CD14-positive monocyte (primary cell): ENCODE measurements at regions not wholly inside any gene's neighbourhood (a gene's known extent, or its start where the extent isn't known, plus 50 kb on each side); places are given as distances from the start of the nearest gene placed in this dataset.

Source experiments
- DNase-seq, 3 donors: peaks; one replicate each; pipeline ENCODE4 v3.0.0-alpha.2; 2011 to 2022
- H2AFZ ChIP-seq: 2 replicates; pipeline ENCODE4 v1.6.0; 2012; ENCODE audit warnings: mild to moderate bottlenecking, low read depth, low read length, inconsistent platforms; ENCODE audit not compliant: insufficient read depth, poor library complexity, severe bottlenecking
- H3K27ac ChIP-seq, 2 donors: 1 replicate in 1 of 2; 2 replicates in 1 of 2; pipeline ENCODE4 v1.5.1; 2012 to 2013; ENCODE audit warnings: low read length in 2 of 2, control low read depth in 1 of 2, inconsistent platforms in 1 of 2, low read depth in 1 of 2, mild to moderate bottlenecking in 1 of 2
- H3K27me3 ChIP-seq, 2 donors: one replicate each; pipeline versions ENCODE4 v1.6.0 to v1.6.1; 2011 to 2013; ENCODE audit warnings: low read length in 2 of 2; ENCODE audit not compliant: control insufficient read depth in 2 of 2, insufficient read depth in 2 of 2
- H3K36me3 ChIP-seq, 2 donors: replicated peaks in 1 of 2; 1 replicate in 1 of 2; 2 replicates in 1 of 2; pipeline versions ENCODE4 v1.5.1 to v1.6.1; 2012 to 2013; ENCODE audit warnings: low read length in 2 of 2, control low read depth in 1 of 2, inconsistent platforms in 1 of 2, mild to moderate bottlenecking in 1 of 2; ENCODE audit not compliant: insufficient read depth in 2 of 2, control insufficient read depth in 1 of 2
- H3K4me1 ChIP-seq, 2 donors: 1 replicate in 1 of 2; 2 replicates in 1 of 2; pipeline versions ENCODE4 v1.5.1 to v1.6.1; 2012 to 2013; ENCODE audit warnings: low read length in 2 of 2, control low read depth in 1 of 2, inconsistent platforms in 1 of 2, mild to moderate bottlenecking in 1 of 2, moderate library complexity in 1 of 2; ENCODE audit not compliant: insufficient read depth in 2 of 2, control insufficient read depth in 1 of 2
- H3K4me2 ChIP-seq: replicated peaks from 2 replicates; pipeline ENCODE3; 2012; ENCODE audit warnings: low read length, moderate library complexity, mild to moderate bottlenecking; ENCODE audit not compliant: poor library complexity, severe bottlenecking; ENCODE audit errors: extremely low read depth
- H3K4me3 ChIP-seq, 3 experiments: fragments of 200-600 bp in 1 of 3; sonication (generic) in 1 of 3; replicated peaks in 1 of 3; 1 replicate in 2 of 3; 2 replicates in 1 of 3; pipeline ENCODE4 v1.5.1; 2011 to 2013; ENCODE audit warnings: low read length in 3 of 3, mild to moderate bottlenecking in 3 of 3, control low read depth in 2 of 3, low read depth in 2 of 3, inconsistent platforms in 1 of 3, moderate library complexity in 1 of 3
- H3K79me2 ChIP-seq: 2 replicates; pipeline ENCODE4 v1.6.0; 2012; ENCODE audit warnings: mild to moderate bottlenecking, control low read depth, inconsistent platforms, low read length, moderate library complexity; ENCODE audit not compliant: insufficient read depth
- H3K9ac ChIP-seq: 2 replicates; pipeline ENCODE4 v1.6.0; 2017; ENCODE audit warnings: low read length, mild to moderate bottlenecking; ENCODE audit not compliant: insufficient read depth, poor library complexity, severe bottlenecking
- H3K9me3 ChIP-seq, 2 donors: replicated peaks in 1 of 2; 1 replicate in 1 of 2; 2 replicates in 1 of 2; pipeline versions ENCODE4 v1.5.1 to v1.6.1; 2012 to 2013; ENCODE audit warnings: low read length in 2 of 2, control low read depth in 1 of 2; ENCODE audit not compliant: control insufficient read depth in 1 of 2, insufficient read depth in 1 of 2
- H4K20me1 ChIP-seq: 2 replicates; pipeline ENCODE4 v1.6.0; 2012; ENCODE audit warnings: mild to moderate bottlenecking, low read length, control low read depth, moderate library complexity; ENCODE audit not compliant: insufficient read depth
- H3K27ac Mint-ChIP-seq, 7 donors: one replicate each; pipeline ENCODE4 v1.8.0; 2020; ENCODE audit warnings: mild to moderate bottlenecking in 7 of 7, mixed read lengths in 7 of 7, moderate library complexity in 6 of 7, inconsistent platforms in 2 of 7
- H3K27me3 Mint-ChIP-seq, 3 donors: one replicate each; pipeline ENCODE4 v1.8.0; 2021 to 2022; ENCODE audit warnings: low read depth in 3 of 3, mild to moderate bottlenecking in 3 of 3, mixed read lengths in 3 of 3, moderate library complexity in 3 of 3, inconsistent platforms in 1 of 3
- H3K36me3 Mint-ChIP-seq, 2 donors: one replicate each; pipeline ENCODE4 v1.8.0; 2020; ENCODE audit warnings: mixed read lengths in 2 of 2, inconsistent platforms in 1 of 2, mild to moderate bottlenecking in 1 of 2
- H3K4me1 Mint-ChIP-seq: one replicate; pipeline ENCODE4 v1.8.0; 2020; ENCODE audit warnings: mild to moderate bottlenecking, mixed read lengths
- H3K4me3 Mint-ChIP-seq, 2 donors: one replicate each; pipeline ENCODE4 v1.8.0; 2020; ENCODE audit warnings: mild to moderate bottlenecking in 2 of 2, mixed read lengths in 2 of 2, moderate library complexity in 1 of 2
- H3K9me3 Mint-ChIP-seq, 7 donors: one replicate each; pipeline ENCODE4 v1.8.0; 2020 to 2022; ENCODE audit warnings: mixed read lengths in 7 of 7, mild to moderate bottlenecking in 6 of 7, moderate library complexity in 6 of 7, inconsistent platforms in 2 of 7
- WGBS: methylation state at CpG from one replicate; pipeline ENCODE4 v1.1.5; 2013; ENCODE audit warnings: missing lambda C conversion rate; ENCODE audit not compliant: insufficient coverage; 5-methylcytosine and 5-hydroxymethylcytosine counted together
- intact Hi-C, 2 donors: fragments of 100-400 bp; cut with micrococcal nuclease; formaldehyde crosslinking; loops; one replicate each; pipeline versions ENCODE4 v1.15.0 to v1.15.1; 2023
- TF ChIP-seq, protein P1 (sequence below): fragments of 200-600 bp; IDR thresholded peaks from one replicate; pipeline ENCODE4 v1.8.0; 2022; ENCODE audit warnings: antibody characterized with exemption, mild to moderate bottlenecking

DNA sequence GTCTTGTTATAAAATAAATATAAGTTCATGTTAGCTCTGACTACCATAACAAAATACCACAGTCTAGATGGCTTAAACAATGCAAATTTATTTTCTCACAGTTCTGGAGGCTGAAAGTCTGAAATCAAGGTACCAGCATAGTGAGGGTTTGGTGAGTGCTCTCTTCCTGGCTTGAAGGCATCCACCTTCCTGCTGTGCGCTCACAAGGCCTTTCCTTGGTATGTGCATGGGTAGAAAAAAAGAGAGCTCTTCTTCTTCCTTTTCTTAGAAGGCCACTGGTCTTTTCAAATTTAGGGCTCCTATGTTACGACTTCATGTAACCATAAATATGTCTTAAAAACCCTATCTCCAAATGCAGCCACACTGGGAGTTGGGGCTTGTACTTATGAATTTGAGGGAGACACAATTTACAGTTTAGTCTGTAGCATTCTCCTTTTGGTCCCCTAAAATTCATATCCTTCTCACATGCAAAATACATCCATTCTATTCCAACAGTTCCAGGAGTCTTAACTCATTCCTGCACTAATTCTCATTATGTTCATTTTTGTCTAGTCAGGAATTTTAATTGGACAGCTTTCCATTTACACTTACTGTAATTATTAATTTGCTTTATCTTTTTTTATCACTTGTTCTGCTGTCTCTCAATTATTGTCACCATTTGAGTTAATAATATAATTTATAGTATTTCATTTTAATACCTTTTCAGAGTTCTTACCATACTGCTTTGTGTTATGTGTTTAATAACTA, 381.9 kb upstream of the EPHA7 start:
- no peaks in the 10 kb centered on the region for H3K4me1 Mint-ChIP-seq
- Histone ChIP-seq H3K4me2 (no peak overlapping the region), H3K4me3 (no peak overlapping the region), H3K79me2 (no peaks in the 10 kb centered on the region), H4K20me1 (no peaks in the 10 kb centered on the region), H3K4me1 (no peaks in the 10 kb centered on the region), H2AFZ (no peak overlapping the region), H3K27me3 (no peaks in the 10 kb centered on the region), H3K36me3 (no peaks in the 10 kb centered on the region), H3K9me3 (no peaks in the 10 kb centered on the region), H3K9ac (no peak overlapping the region), H3K27ac (no peak overlapping the region)
- intact Hi-C loops: no loop called here
- H3K9me3 Mint-ChIP-seq: peaks cover 0 to 3% (median 0%) of the 10 kb centered on the region in 7 donors
- DNase-seq: no peak
- TF ChIP-seq, protein P1, sequence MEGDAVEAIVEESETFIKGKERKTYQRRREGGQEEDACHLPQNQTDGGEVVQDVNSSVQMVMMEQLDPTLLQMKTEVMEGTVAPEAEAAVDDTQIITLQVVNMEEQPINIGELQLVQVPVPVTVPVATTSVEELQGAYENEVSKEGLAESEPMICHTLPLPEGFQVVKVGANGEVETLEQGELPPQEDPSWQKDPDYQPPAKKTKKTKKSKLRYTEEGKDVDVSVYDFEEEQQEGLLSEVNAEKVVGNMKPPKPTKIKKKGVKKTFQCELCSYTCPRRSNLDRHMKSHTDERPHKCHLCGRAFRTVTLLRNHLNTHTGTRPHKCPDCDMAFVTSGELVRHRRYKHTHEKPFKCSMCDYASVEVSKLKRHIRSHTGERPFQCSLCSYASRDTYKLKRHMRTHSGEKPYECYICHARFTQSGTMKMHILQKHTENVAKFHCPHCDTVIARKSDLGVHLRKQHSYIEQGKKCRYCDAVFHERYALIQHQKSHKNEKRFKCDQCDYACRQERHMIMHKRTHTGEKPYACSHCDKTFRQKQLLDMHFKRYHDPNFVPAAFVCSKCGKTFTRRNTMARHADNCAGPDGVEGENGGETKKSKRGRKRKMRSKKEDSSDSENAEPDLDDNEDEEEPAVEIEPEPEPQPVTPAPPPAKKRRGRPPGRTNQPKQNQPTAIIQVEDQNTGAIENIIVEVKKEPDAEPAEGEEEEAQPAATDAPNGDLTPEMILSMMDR: no peak
- H3K4me3 Mint-ChIP-seq: no peak overlapping the region
- no peak overlapping the region for H3K27ac Mint-ChIP-seq
- no CpG with 5 or more reads among the region's 2 CpGs for WGBS
- no peaks in the 10 kb centered on the region for H3K36me3 Mint-ChIP-seq
- H3K27me3 Mint-ChIP-seq: no peaks in the 10 kb centered on the region

DNA sequence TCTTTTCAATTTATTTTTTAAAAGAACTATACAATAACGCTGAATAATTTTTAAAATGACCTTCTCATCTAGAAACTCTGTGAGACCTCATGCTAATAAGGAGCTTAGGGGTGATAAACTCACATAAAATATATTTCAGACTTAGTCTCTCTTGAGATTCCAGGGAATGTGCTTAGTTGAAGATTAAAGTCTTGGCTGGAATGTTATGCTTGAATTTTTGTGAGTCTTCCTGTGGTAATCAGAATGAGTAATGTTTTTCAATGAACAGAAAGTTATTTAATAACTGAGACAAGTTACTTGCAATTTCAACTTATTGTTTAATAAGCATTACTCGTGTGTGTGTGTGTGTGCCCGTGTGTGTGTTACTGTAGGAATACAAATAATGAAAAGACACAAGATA, 379.9 kb upstream of the EPHA7 start:
- no peaks in the 10 kb centered on the region for H3K9me3 ChIP-seq
- H3K27ac ChIP-seq: no peak overlapping the region
- no CpG with 5 or more reads among the region's 3 CpGs for WGBS
- no peaks in the 10 kb centered on the region for H3K36me3 Mint-ChIP-seq
- peaks cover 0 to 3% (median 0%) of the 10 kb centered on the region in 7 donors for H3K9me3 Mint-ChIP-seq
- H3K27me3 ChIP-seq: no peaks in the 10 kb centered on the region
- H3K4me3 ChIP-seq: no peak overlapping the region
- no peaks in the 10 kb centered on the region for H3K79me2 ChIP-seq
- H3K4me3 Mint-ChIP-seq: no peak overlapping the region
- no peak for DNase-seq
- intact Hi-C loops: no loop called here
- TF ChIP-seq, protein P1: no peak
- H3K9ac ChIP-seq: no peak overlapping the region
- no peaks in the 10 kb centered on the region for H3K4me1 ChIP-seq
- peaks cover 0 to 2% (median 0%) of the 10 kb centered on the region in 3 donors for H3K27me3 Mint-ChIP-seq
- no peaks in the 10 kb centered on the region for H3K36me3 ChIP-seq
- no peak overlapping the region for H3K27ac Mint-ChIP-seq
- no peak overlapping the region for H3K4me2 ChIP-seq
- no peaks in the 10 kb centered on the region for H4K20me1 ChIP-seq
- no peaks in the 10 kb centered on the region for H3K4me1 Mint-ChIP-seq
- H2AFZ ChIP-seq: no peak overlapping the region
